ENCODE measurements at regions not wholly inside any gene's neighbourhood (a gene's known extent, or its start where the extent isn't known, plus 50 kb on each side); places are given as distances from the start of the nearest gene placed in this dataset.

DNA sequence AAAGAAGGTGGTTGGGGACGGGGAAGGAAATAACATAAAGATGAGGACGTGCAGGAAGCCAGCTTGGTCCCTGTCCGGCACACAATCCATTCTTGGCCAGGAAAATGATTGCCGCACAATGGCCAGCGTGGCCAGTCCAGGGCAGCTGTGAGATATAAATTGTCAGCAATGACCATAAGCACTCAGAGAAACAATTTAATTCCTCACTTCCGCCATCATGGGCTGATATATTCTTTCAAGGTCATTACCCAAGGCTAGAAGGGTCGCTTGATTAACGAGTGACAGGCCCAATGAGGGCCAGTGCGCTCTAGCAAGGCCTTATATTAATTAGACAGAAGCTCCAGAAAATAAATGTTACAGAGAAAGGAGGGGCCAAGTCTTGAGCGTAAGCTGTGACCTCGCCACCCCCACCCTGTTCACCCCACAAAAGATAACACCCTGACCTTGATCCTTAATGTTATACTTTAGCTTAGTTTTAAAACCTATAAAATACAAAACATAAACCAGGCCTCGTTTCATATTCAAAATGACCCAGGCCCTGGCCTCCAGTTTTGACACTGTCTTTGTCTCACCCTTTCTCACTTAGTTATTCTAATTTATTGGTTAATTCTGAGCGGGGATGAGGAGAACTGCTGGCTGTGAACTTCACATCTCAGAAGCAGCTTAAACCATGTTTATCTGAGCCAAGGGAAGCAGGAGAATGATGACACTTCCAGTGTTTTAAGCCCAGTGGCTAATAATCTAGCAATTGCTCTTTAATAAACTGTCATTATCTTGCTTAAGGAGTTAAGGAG is 478.3 kb upstream of the ZFHX3 start:
- H3K9me3 ChIP-seq: no peaks in the 10 kb centered on the region
- intact Hi-C loops (cut with DNase I, micrococcal nuclease): no loop called here
- H3K4me3 ChIP-seq: no peak overlapping the region
- H3K4me1 ChIP-seq (ENCODE audit: low read depth): no peaks in the 10 kb centered on the region
- no peak for ATAC-seq
- H3K36me3 ChIP-seq (ENCODE audit: low read depth): no peaks in the 10 kb centered on the region
- DNase-seq: no peak
- TF ChIP-seq, protein P1, sequence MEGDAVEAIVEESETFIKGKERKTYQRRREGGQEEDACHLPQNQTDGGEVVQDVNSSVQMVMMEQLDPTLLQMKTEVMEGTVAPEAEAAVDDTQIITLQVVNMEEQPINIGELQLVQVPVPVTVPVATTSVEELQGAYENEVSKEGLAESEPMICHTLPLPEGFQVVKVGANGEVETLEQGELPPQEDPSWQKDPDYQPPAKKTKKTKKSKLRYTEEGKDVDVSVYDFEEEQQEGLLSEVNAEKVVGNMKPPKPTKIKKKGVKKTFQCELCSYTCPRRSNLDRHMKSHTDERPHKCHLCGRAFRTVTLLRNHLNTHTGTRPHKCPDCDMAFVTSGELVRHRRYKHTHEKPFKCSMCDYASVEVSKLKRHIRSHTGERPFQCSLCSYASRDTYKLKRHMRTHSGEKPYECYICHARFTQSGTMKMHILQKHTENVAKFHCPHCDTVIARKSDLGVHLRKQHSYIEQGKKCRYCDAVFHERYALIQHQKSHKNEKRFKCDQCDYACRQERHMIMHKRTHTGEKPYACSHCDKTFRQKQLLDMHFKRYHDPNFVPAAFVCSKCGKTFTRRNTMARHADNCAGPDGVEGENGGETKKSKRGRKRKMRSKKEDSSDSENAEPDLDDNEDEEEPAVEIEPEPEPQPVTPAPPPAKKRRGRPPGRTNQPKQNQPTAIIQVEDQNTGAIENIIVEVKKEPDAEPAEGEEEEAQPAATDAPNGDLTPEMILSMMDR (IDR thresholded peaks at IDR 0.05): no peak

DNA sequence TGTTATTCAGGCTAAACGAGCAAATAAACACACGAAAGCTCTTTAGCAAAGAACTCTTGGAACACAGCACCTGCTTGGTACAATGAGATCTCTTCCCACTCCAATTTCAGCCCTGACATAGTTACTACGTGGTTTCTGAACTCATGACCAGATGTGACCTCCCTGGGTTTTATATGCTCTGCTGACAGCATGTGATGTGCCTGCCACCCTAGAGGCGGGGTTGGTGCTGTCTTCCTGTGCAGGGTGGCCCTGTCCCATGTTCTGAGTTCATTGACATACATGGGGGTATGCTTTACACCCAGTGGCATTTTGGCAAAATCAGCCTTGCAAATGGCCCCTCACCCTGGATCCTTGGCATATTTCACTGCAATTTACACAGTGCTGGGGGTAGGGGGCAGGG is 475.3 kb upstream of the ZFHX3 start:
- intact Hi-C loops (cut with DNase I, micrococcal nuclease): no loop called here
- TF ChIP-seq, protein P1 (IDR thresholded peaks at IDR 0.05): no peak
- no peak for DNase-seq
- H3K4me3 ChIP-seq: no peak overlapping the region
- no peaks in the 10 kb centered on the region for H3K9me3 ChIP-seq
- H3K36me3 ChIP-seq (ENCODE audit: low read depth): no peaks in the 10 kb centered on the region
- no peak for ATAC-seq
- H3K4me1 ChIP-seq (ENCODE audit: low read depth): no peaks in the 10 kb centered on the region

DNA sequence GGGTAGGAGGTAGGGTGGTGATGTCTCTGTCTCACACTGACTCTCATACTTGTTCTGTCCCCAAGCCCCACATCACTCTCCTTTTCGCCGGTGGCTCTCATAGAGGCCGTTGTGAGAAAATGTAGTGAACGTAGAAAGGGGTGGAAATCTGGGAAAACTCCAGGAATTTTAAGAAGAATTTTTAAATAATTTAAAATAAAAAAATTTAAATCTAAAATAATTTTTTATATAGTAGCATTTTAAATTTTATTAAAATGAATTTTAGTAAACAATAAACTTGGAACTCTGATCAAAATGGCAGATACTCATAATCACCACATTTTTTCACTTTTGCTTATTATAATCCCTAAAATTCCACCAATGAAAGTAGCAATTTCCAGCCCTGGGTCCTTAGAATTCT is 473.6 kb upstream of the ZFHX3 start:
- ATAC-seq (no peak), DNase-seq (no peak)
- TF ChIP-seq, protein P1 (IDR thresholded peaks at IDR 0.05): no peak
- no peaks in the 10 kb centered on the region for H3K4me1 ChIP-seq (ENCODE audit: low read depth)
- intact Hi-C loops (cut with DNase I, micrococcal nuclease): no loop called here
- H3K36me3 ChIP-seq (ENCODE audit: low read depth): no peaks in the 10 kb centered on the region
- no peak overlapping the region for H3K4me3 ChIP-seq
- no peaks in the 10 kb centered on the region for H3K9me3 ChIP-seq

DNA sequence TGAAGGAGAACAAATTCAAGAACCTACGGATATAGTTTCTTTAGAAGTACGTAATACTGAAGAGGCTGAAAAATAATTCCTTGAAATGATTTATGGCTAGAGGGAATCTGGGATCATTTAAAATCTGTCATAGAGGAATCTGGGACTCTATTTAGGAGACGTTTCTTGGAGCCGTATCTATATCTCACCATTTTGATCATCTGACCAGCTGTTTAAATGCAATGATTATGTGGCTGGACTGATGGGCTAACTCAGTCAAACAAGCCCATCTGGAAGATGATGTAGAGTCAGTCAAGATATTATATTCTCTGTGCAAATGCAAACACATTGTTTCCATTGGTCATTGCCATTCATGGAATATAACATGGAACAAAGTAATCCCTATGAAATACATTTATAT is 467.7 kb upstream of the ZFHX3 start:
- H3K9me3 ChIP-seq: no peaks in the 10 kb centered on the region
- intact Hi-C loops (cut with DNase I, micrococcal nuclease): no loop called here
- DNase-seq: no peak
- H3K4me1 ChIP-seq (ENCODE audit: low read depth): no peaks in the 10 kb centered on the region
- TF ChIP-seq, protein P1 (IDR thresholded peaks at IDR 0.05): no peak
- no peak for ATAC-seq
- no peak overlapping the region for H3K4me3 ChIP-seq
- no peaks in the 10 kb centered on the region for H3K36me3 ChIP-seq (ENCODE audit: low read depth)

DNA sequence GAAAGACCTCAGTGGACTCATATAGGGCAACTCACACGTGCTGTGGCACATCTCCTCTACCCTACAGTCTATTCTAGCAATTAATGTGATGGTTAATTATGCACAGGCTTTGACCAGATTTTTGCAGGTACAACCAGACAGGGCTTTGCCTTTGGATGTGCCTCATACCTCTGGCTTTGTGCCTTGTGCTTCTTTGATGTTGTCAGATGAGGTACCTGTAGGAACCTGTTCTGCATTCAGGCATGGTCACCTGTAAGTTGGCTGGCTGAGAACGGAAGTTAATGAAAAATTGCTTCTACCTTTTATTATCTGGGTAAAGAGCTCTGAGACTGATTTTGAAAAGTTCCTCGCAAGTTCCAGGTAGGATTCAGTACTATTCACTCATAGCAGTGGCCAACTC is 462.9 kb upstream of the ZFHX3 start:
- TF ChIP-seq, protein P1 (IDR thresholded peaks at IDR 0.05): no peak
- DNase-seq (no peak), ATAC-seq (no peak)
- H3K4me1 ChIP-seq (ENCODE audit: low read depth): no peaks in the 10 kb centered on the region
- intact Hi-C loops (cut with DNase I, micrococcal nuclease): no loop called here
- H3K36me3 ChIP-seq (ENCODE audit: low read depth): no peaks in the 10 kb centered on the region
- no peak overlapping the region for H3K4me3 ChIP-seq
- no peaks in the 10 kb centered on the region for H3K9me3 ChIP-seq
